ENCODE measurements at regions not wholly inside any gene's neighbourhood (a gene's known extent, or its start where the extent isn't known, plus 50 kb on each side); places are given as distances from the start of the nearest gene placed in this dataset.

GRCh38 chr14:98711453-98711852, 560.5 kb downstream of the BCL11B start:
- H3K27ac ChIP-seq = no peak overlapping the region

GRCh38 chr14:98714626-98715425, 557.2 kb downstream of the BCL11B start:
- Histone ChIP-seq H3K4me1 (no peaks in the 10 kb centered on the region), H3K27ac (no peak overlapping the region), H3K79me2 (no peaks in the 10 kb centered on the region), H2AFZ (no peak overlapping the region), H3K9me3 (ENCODE audit: control insufficient read depth, low read length) (no peaks in the 10 kb centered on the region), H3K9ac (no peak overlapping the region), H3K4me3 (ENCODE audit: low read depth, low read length) (no peak overlapping the region), H3K36me3 (ENCODE audit: control insufficient read depth, insufficient read depth, low read length) (no peaks in the 10 kb centered on the region), H3K4me2 (ENCODE audit: low read length) (no peak overlapping the region), H3K27me3 (ENCODE audit: control insufficient read depth, insufficient read depth, low read length) (no peaks in the 10 kb centered on the region)
- TF ChIP-seq CTCF (IDR thresholded peaks at IDR 0.05) = no peak

More at GRCh38 chr14:98711453-98711852, 560.5 kb downstream of the BCL11B start:
- H3K9ac ChIP-seq = no peak overlapping the region
- H2AFZ ChIP-seq = no peak overlapping the region
- no peak for TF ChIP-seq CTCF (IDR thresholded peaks at IDR 0.05)
- H3K79me2 ChIP-seq = no peaks in the 10 kb centered on the region
- H3K4me3 ChIP-seq (ENCODE audit: low read depth, low read length) = no peak overlapping the region
- H3K4me1 ChIP-seq = no peaks in the 10 kb centered on the region
- no peaks in the 10 kb centered on the region for H3K9me3 ChIP-seq (ENCODE audit: control insufficient read depth, low read length)
- no peak overlapping the region for H3K4me2 ChIP-seq (ENCODE audit: low read length)
- H3K27me3 ChIP-seq (ENCODE audit: control insufficient read depth, insufficient read depth, low read length) = no peaks in the 10 kb centered on the region
- H3K36me3 ChIP-seq (ENCODE audit: control insufficient read depth, insufficient read depth, low read length) = no peaks in the 10 kb centered on the region

- no peak overlapping the region for H3K4me3 ChIP-seq (ENCODE audit: low read depth, low read length)
- no peaks in the 10 kb centered on the region for H3K79me2 ChIP-seq
- no peak overlapping the region for H3K27ac ChIP-seq
- no peaks in the 10 kb centered on the region for H3K36me3 ChIP-seq (ENCODE audit: control insufficient read depth, insufficient read depth, low read length)
- H3K4me2 ChIP-seq (ENCODE audit: low read length) = no peak overlapping the region
- H3K27me3 ChIP-seq (ENCODE audit: control insufficient read depth, insufficient read depth, low read length) = no peaks in the 10 kb centered on the region
- no peaks in the 10 kb centered on the region for H3K4me1 ChIP-seq
- H3K9ac ChIP-seq = no peak overlapping the region
- TF ChIP-seq CTCF (IDR thresholded peaks at IDR 0.05) = no peak
- no peaks in the 10 kb centered on the region for H3K9me3 ChIP-seq (ENCODE audit: control insufficient read depth, low read length)
- no peak overlapping the region for H2AFZ ChIP-seq
Observed at GRCh38 chr14:98716133-98716532, 555.9 kb downstream of the BCL11B start.

GRCh38 chr14:98721061-98721460, 550.9 kb downstream of the BCL11B start:
- Histone ChIP-seq H2AFZ (no peak overlapping the region), H3K4me1 (no peaks in the 10 kb centered on the region), H3K36me3 (ENCODE audit: control insufficient read depth, insufficient read depth, low read length) (no peaks in the 10 kb centered on the region), H3K79me2 (no peaks in the 10 kb centered on the region), H3K27ac (no peak overlapping the region), H3K27me3 (ENCODE audit: control insufficient read depth, insufficient read depth, low read length) (no peaks in the 10 kb centered on the region), H3K9me3 (ENCODE audit: control insufficient read depth, low read length) (no peaks in the 10 kb centered on the region), H3K4me2 (ENCODE audit: low read length) (no peak overlapping the region), H3K9ac (no peak overlapping the region), H3K4me3 (ENCODE audit: low read depth, low read length) (no peak overlapping the region)
- TF ChIP-seq CTCF (IDR thresholded peaks at IDR 0.05) = no peak

GRCh38 chr14:98724734-98725133, 547.3 kb downstream of the BCL11B start:
- Histone ChIP-seq H3K27ac (no peak overlapping the region), H3K27me3 (ENCODE audit: control insufficient read depth, insufficient read depth, low read length) (no peaks in the 10 kb centered on the region), H3K4me1 (no peaks in the 10 kb centered on the region), H3K36me3 (ENCODE audit: control insufficient read depth, insufficient read depth, low read length) (no peaks in the 10 kb centered on the region), H3K9me3 (ENCODE audit: control insufficient read depth, low read length) (no peaks in the 10 kb centered on the region), H2AFZ (no peak overlapping the region), H3K4me3 (ENCODE audit: low read depth, low read length) (no peak overlapping the region), H3K9ac (no peak overlapping the region), H3K4me2 (ENCODE audit: low read length) (no peak overlapping the region), H3K79me2 (no peaks in the 10 kb centered on the region)
- TF ChIP-seq CTCF (IDR thresholded peaks at IDR 0.05) = no peak
